Neural progenitor cell (in vitro differentiated cells): ENCODE measurements at regions not wholly inside any gene's neighbourhood (a gene's known extent, or its start where the extent isn't known, plus 50 kb on each side); places are given as distances from the start of the nearest gene placed in this dataset.

Source experiments
- DNase-seq: peaks from one replicate; pipeline ENCODE4 v3.0.0-alpha.2; 2016; ENCODE audit warnings: low spot score
- H2AFZ ChIP-seq: fragments of 200-600 bp; sonication (generic); replicated peaks from 2 replicates; pipeline ENCODE4 v1.6.1; 2016; ENCODE audit warnings: antibody characterized with exemption
- H3F3A ChIP-seq: fragments of 200-600 bp; sonication (generic); 2 replicates; pipeline ENCODE4 v1.6.1; 2016; ENCODE audit warnings: antibody characterized with exemption, low read depth
- H3K27ac ChIP-seq: fragments of 200-600 bp; sonication (generic); 2 replicates; pipeline ENCODE4 v1.5.1; 2016; ENCODE audit warnings: mild to moderate bottlenecking
- H3K27me3 ChIP-seq: fragments of 200-600 bp; sonication (generic); 2 replicates; pipeline ENCODE4 v1.6.1; 2016; ENCODE audit warnings: mild to moderate bottlenecking, moderate library complexity
- H3K36me3 ChIP-seq: fragments of 200-600 bp; sonication (generic); 2 replicates; pipeline ENCODE4 v1.5.1; 2016
- H3K4me1 ChIP-seq: fragments of 200-600 bp; sonication (generic); 2 replicates; pipeline ENCODE4 v1.6.1; 2016; ENCODE audit warnings: mixed run types
- H3K4me2 ChIP-seq: fragments of 200-600 bp; sonication (generic); 2 replicates; pipeline ENCODE4 v1.6.1; 2016
- H3K4me3 ChIP-seq: fragments of 200-600 bp; sonication (generic); 2 replicates; pipeline ENCODE4 v1.5.1; 2016
- H3K79me2 ChIP-seq: fragments of 200-600 bp; sonication (generic); 2 replicates; pipeline ENCODE4 v1.6.1; 2016; ENCODE audit warnings: low read depth
- H3K9ac ChIP-seq: fragments of 200-600 bp; sonication (generic); 2 replicates; pipeline ENCODE4 v1.6.1; 2016
- H3K9me3 ChIP-seq: fragments of 200-600 bp; sonication (generic); 2 replicates; pipeline ENCODE4 v1.5.1; 2016; ENCODE audit warnings: low read depth
- H4K20me1 ChIP-seq: fragments of 200-600 bp; sonication (generic); 2 replicates; pipeline ENCODE4 v1.6.1; 2016; ENCODE audit warnings: low read depth
- H3K27ac Mint-ChIP-seq: 3 replicates; pipeline ENCODE4 v1.8.0; 2021; ENCODE audit warnings: mixed read lengths
- H3K27me3 Mint-ChIP-seq: 2 replicates; pipeline ENCODE4 v1.8.0; 2022; ENCODE audit warnings: low read depth, mild to moderate bottlenecking, inconsistent platforms, moderate library complexity, mixed read lengths; ENCODE audit not compliant: insufficient read depth
- H3K36me3 Mint-ChIP-seq: 3 replicates; pipeline ENCODE4 v1.8.0; 2021; ENCODE audit warnings: mixed read lengths
- H3K4me1 Mint-ChIP-seq: 3 replicates; pipeline ENCODE4 v1.8.0; 2021; ENCODE audit warnings: mixed read lengths
- H3K4me3 Mint-ChIP-seq: 3 replicates; pipeline ENCODE4 v1.8.0; 2021; ENCODE audit warnings: mild to moderate bottlenecking, moderate library complexity, mixed read lengths
- H3K9me3 Mint-ChIP-seq: 3 replicates; pipeline ENCODE4 v1.8.0; 2020; ENCODE audit warnings: mixed read lengths
- EZH2 ChIP-seq: fragments of 200-600 bp; sonication (generic); IDR thresholded peaks from 2 replicates; pipeline ENCODE4 v1.6.1; 2017; ENCODE audit warnings: antibody characterized with exemption, mild to moderate bottlenecking, moderate library complexity
- EZH2phosphoT487 ChIP-seq: fragments of 200-600 bp; sonication (generic); IDR thresholded peaks from 2 replicates; pipeline ENCODE4 v1.6.1; 2017; ENCODE audit warnings: antibody characterized with exemption
- TF ChIP-seq, protein P1 (sequence below): fragments of 200-600 bp; sonication (generic); IDR thresholded peaks from 2 replicates; pipeline ENCODE4 v1.5.1; 2017; ENCODE audit warnings: antibody characterized with exemption, mild to moderate bottlenecking

- no peak overlapping the region for H3K27ac Mint-ChIP-seq
- H3K27ac ChIP-seq, result no peak overlapping the region
- no peaks in the 10 kb centered on the region for H3K4me1 ChIP-seq
- H4K20me1 ChIP-seq, result no peaks in the 10 kb centered on the region
- no peak for DNase-seq
- H3K4me1 Mint-ChIP-seq, result no peaks in the 10 kb centered on the region
- no peak overlapping the region for H2AFZ ChIP-seq
- no peak overlapping the region for H3K4me2 ChIP-seq
- no peaks in the 10 kb centered on the region for H3K9me3 Mint-ChIP-seq
- TF ChIP-seq EZH2phosphoT487 (no peak), EZH2 (no peak)
- TF ChIP-seq, protein P1, sequence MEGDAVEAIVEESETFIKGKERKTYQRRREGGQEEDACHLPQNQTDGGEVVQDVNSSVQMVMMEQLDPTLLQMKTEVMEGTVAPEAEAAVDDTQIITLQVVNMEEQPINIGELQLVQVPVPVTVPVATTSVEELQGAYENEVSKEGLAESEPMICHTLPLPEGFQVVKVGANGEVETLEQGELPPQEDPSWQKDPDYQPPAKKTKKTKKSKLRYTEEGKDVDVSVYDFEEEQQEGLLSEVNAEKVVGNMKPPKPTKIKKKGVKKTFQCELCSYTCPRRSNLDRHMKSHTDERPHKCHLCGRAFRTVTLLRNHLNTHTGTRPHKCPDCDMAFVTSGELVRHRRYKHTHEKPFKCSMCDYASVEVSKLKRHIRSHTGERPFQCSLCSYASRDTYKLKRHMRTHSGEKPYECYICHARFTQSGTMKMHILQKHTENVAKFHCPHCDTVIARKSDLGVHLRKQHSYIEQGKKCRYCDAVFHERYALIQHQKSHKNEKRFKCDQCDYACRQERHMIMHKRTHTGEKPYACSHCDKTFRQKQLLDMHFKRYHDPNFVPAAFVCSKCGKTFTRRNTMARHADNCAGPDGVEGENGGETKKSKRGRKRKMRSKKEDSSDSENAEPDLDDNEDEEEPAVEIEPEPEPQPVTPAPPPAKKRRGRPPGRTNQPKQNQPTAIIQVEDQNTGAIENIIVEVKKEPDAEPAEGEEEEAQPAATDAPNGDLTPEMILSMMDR, result no peak
- no peaks in the 10 kb centered on the region for H3K9me3 ChIP-seq
- H3K27me3 Mint-ChIP-seq, result no peaks in the 10 kb centered on the region
- no peaks in the 10 kb centered on the region for H3F3A ChIP-seq
- no peaks in the 10 kb centered on the region for H3K27me3 ChIP-seq
- no peaks in the 10 kb centered on the region for H3K36me3 ChIP-seq
- no peaks in the 10 kb centered on the region for H3K36me3 Mint-ChIP-seq
- H3K79me2 ChIP-seq, result no peaks in the 10 kb centered on the region
- no peak overlapping the region for H3K9ac ChIP-seq
- no peak overlapping the region for H3K4me3 ChIP-seq
- no peak overlapping the region for H3K4me3 Mint-ChIP-seq
These were observed 163.4 kb downstream of the AREG start for GRCh38 chr4:74608151-74608949.

DNA sequence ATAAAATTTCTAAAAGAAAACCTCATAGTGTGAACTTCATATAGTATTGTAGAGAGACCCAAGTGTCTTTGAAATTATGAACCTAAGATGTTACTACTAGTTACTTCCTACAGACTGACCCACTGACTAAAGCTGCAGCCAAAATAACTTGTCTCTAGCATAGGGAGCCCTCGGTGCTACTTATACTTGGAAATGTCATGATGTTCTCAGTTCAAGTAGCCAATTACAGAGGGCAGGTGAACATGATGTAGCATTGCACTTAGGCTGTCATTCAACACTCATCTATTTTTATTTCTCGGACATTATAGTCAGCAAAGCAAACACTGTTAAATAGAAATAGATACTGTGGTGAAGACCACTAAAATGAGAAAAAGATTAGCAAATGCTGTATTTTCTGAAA, 165.6 kb downstream of the AREG start:
- H3K4me1 ChIP-seq, result no peaks in the 10 kb centered on the region
- H3F3A ChIP-seq, result no peaks in the 10 kb centered on the region
- H3K9ac ChIP-seq, result no peak overlapping the region
- H3K36me3 ChIP-seq, result no peaks in the 10 kb centered on the region
- H3K79me2 ChIP-seq, result no peaks in the 10 kb centered on the region
- Mint-ChIP-seq H3K27ac (no peak overlapping the region), H3K4me1 (no peaks in the 10 kb centered on the region), H3K36me3 (no peaks in the 10 kb centered on the region), H3K27me3 (no peaks in the 10 kb centered on the region), H3K9me3 (no peaks in the 10 kb centered on the region), H3K4me3 (no peak overlapping the region)
- no peaks in the 10 kb centered on the region for H4K20me1 ChIP-seq
- H3K4me2 ChIP-seq, result no peak overlapping the region
- H3K27ac ChIP-seq, result no peak overlapping the region
- no peak overlapping the region for H3K4me3 ChIP-seq
- no peaks in the 10 kb centered on the region for H3K27me3 ChIP-seq
- TF ChIP-seq, protein P1, result no peak
- TF ChIP-seq EZH2phosphoT487 (no peak), EZH2 (no peak)
- no peaks in the 10 kb centered on the region for H3K9me3 ChIP-seq
- H2AFZ ChIP-seq, result no peak overlapping the region
- no peak for DNase-seq

GRCh38 chr4:74612837-74613236, 167.9 kb downstream of the AREG start:
- Mint-ChIP-seq H3K4me1 (no peaks in the 10 kb centered on the region), H3K27ac (no peak overlapping the region), H3K27me3 (no peaks in the 10 kb centered on the region), H3K36me3 (no peaks in the 10 kb centered on the region), H3K4me3 (no peak overlapping the region), H3K9me3 (peaks cover 5% of the 10 kb centered on the region)
- no peaks in the 10 kb centered on the region for H3K27me3 ChIP-seq
- DNase-seq, result no peak
- H3K9me3 ChIP-seq, result no peaks in the 10 kb centered on the region
- H3K9ac ChIP-seq, result no peak overlapping the region
- no peak overlapping the region for H2AFZ ChIP-seq
- H3K36me3 ChIP-seq, result no peaks in the 10 kb centered on the region
- no peaks in the 10 kb centered on the region for H3K79me2 ChIP-seq
- no peak overlapping the region for H3K4me3 ChIP-seq
- TF ChIP-seq EZH2phosphoT487, result no peak
- no peak overlapping the region for H3K4me2 ChIP-seq
- no peaks in the 10 kb centered on the region for H3F3A ChIP-seq
- no peak overlapping the region for H3K27ac ChIP-seq
- no peaks in the 10 kb centered on the region for H3K4me1 ChIP-seq
- H4K20me1 ChIP-seq, result no peaks in the 10 kb centered on the region

GRCh38 chr4:74613266-74613665, 168.3 kb downstream of the AREG start:
- H3K27ac ChIP-seq, result no peak overlapping the region
- peak; percentile 9 for DNase-seq
- H3K27me3 Mint-ChIP-seq, result no peaks in the 10 kb centered on the region
- no peaks in the 10 kb centered on the region for H3K27me3 ChIP-seq
- no peaks in the 10 kb centered on the region for H3K4me1 Mint-ChIP-seq
- no peak overlapping the region for H3K4me3 ChIP-seq
- no peak overlapping the region for H2AFZ ChIP-seq
- H3K4me2 ChIP-seq, result no peak overlapping the region
- peaks cover 5% of the 10 kb centered on the region for H3K9me3 Mint-ChIP-seq
- TF ChIP-seq, protein P1, result no peak
- no peak for TF ChIP-seq EZH2
- no peak for TF ChIP-seq EZH2phosphoT487
- no peaks in the 10 kb centered on the region for H3K36me3 Mint-ChIP-seq
- H3K27ac Mint-ChIP-seq, result no peak overlapping the region
- no peaks in the 10 kb centered on the region for H3K36me3 ChIP-seq
- H4K20me1 ChIP-seq, result no peaks in the 10 kb centered on the region
- no peaks in the 10 kb centered on the region for H3F3A ChIP-seq
- no peak overlapping the region for H3K9ac ChIP-seq
- H3K9me3 ChIP-seq, result no peaks in the 10 kb centered on the region
- no peaks in the 10 kb centered on the region for H3K4me1 ChIP-seq
- no peaks in the 10 kb centered on the region for H3K79me2 ChIP-seq
- H3K4me3 Mint-ChIP-seq, result no peak overlapping the region
